Activated CD4-positive, alpha-beta T cell treated with anti-CD3 and anti-CD28 coated beads, Interleukin-2, amount 10 ng/mL, durations not matched to agents 24 days and 14 days (primary cell): ENCODE measurements at regions not wholly inside any gene's neighbourhood (a gene's known extent, or its start where the extent isn't known, plus 50 kb on each side); places are given as distances from the start of the nearest gene placed in this dataset.

Experiments
- DNase-seq: peaks from one replicate; pipeline ENCODE4 v3.0.0; 2022
- H3K27ac Mint-ChIP-seq: one replicate; pipeline ENCODE4 v1.8.0; 2022; ENCODE audit warnings: mild to moderate bottlenecking, mixed read lengths
- H3K27me3 Mint-ChIP-seq: one replicate; pipeline ENCODE4 v1.8.0; 2022; ENCODE audit warnings: mixed read lengths
- H3K36me3 Mint-ChIP-seq: one replicate; pipeline ENCODE4 v1.8.0; 2022; ENCODE audit warnings: low read depth, mild to moderate bottlenecking, mixed read lengths
- H3K4me1 Mint-ChIP-seq: one replicate; pipeline ENCODE4 v1.8.0; 2021; ENCODE audit warnings: mixed read lengths
- H3K4me3 Mint-ChIP-seq: one replicate; pipeline ENCODE4 v1.8.0; 2022; ENCODE audit warnings: mild to moderate bottlenecking, moderate library complexity, mixed read lengths
- H3K9me3 Mint-ChIP-seq: one replicate; pipeline ENCODE4 v1.8.0; 2021; ENCODE audit warnings: mixed read lengths
- intact Hi-C: fragments of 100-400 bp; cut with micrococcal nuclease; formaldehyde crosslinking; loops from one replicate; pipeline ENCODE4 v1.15.1; 2023

GRCh38 chr7:34237493-34237849 lies 332.1 kb downstream of the BMPER start:
- intact Hi-C loops: no loop called here
- H3K9me3 Mint-ChIP-seq: no peaks in the 10 kb centered on the region
- no peak for DNase-seq
- no peaks in the 10 kb centered on the region for H3K4me1 Mint-ChIP-seq
- no peak overlapping the region for H3K4me3 Mint-ChIP-seq
- H3K27ac Mint-ChIP-seq: no peak overlapping the region
- H3K27me3 Mint-ChIP-seq: no peaks in the 10 kb centered on the region
- H3K36me3 Mint-ChIP-seq: no peaks in the 10 kb centered on the region

- Mint-ChIP-seq H3K36me3 (no peaks in the 10 kb centered on the region), H3K4me1 (no peaks in the 10 kb centered on the region), H3K27me3 (no peaks in the 10 kb centered on the region), H3K27ac (no peak overlapping the region), H3K9me3 (no peaks in the 10 kb centered on the region), H3K4me3 (no peak overlapping the region)
- DNase-seq: no peak
- intact Hi-C loops: no loop called here
Measured at GRCh38 chr7:34240417-34240816, 335.1 kb downstream of the BMPER start.

- Mint-ChIP-seq H3K4me3 (no peak overlapping the region), H3K27ac (no peak overlapping the region), H3K9me3 (no peaks in the 10 kb centered on the region), H3K36me3 (no peaks in the 10 kb centered on the region), H3K27me3 (no peaks in the 10 kb centered on the region), H3K4me1 (no peaks in the 10 kb centered on the region)
- intact Hi-C loops: no loop called here
- DNase-seq: no peak
Measured at GRCh38 chr7:34242391-34242790, 337.1 kb downstream of the BMPER start.

GRCh38 chr7:34245246-34245645 lies 339.9 kb downstream of the BMPER start:
- H3K27ac Mint-ChIP-seq: no peak overlapping the region
- no peak overlapping the region for H3K4me3 Mint-ChIP-seq
- no peaks in the 10 kb centered on the region for H3K4me1 Mint-ChIP-seq
- DNase-seq: no peak
- H3K27me3 Mint-ChIP-seq: no peaks in the 10 kb centered on the region
- no peaks in the 10 kb centered on the region for H3K9me3 Mint-ChIP-seq
- H3K36me3 Mint-ChIP-seq: no peaks in the 10 kb centered on the region
- intact Hi-C loops: no loop called here

- intact Hi-C loops: no loop called here
- no peaks in the 10 kb centered on the region for H3K9me3 Mint-ChIP-seq
- H3K27me3 Mint-ChIP-seq: no peaks in the 10 kb centered on the region
- H3K36me3 Mint-ChIP-seq: no peaks in the 10 kb centered on the region
- no peak overlapping the region for H3K27ac Mint-ChIP-seq
- no peak for DNase-seq
- no peak overlapping the region for H3K4me3 Mint-ChIP-seq
- no peaks in the 10 kb centered on the region for H3K4me1 Mint-ChIP-seq
Measured at GRCh38 chr7:34247468-34247867, 342.1 kb downstream of the BMPER start.

GRCh38 chr7:34249192-34249591 lies 343.9 kb downstream of the BMPER start:
- H3K4me3 Mint-ChIP-seq: no peak overlapping the region
- H3K4me1 Mint-ChIP-seq: no peaks in the 10 kb centered on the region
- intact Hi-C loops: no loop called here
- H3K9me3 Mint-ChIP-seq: no peaks in the 10 kb centered on the region
- H3K36me3 Mint-ChIP-seq: no peaks in the 10 kb centered on the region
- DNase-seq: no peak
- no peaks in the 10 kb centered on the region for H3K27me3 Mint-ChIP-seq
- no peak overlapping the region for H3K27ac Mint-ChIP-seq

- Mint-ChIP-seq H3K27me3 (no peaks in the 10 kb centered on the region), H3K4me1 (no peaks in the 10 kb centered on the region), H3K36me3 (no peaks in the 10 kb centered on the region), H3K27ac (no peak overlapping the region), H3K9me3 (no peaks in the 10 kb centered on the region), H3K4me3 (no peak overlapping the region)
- intact Hi-C loops: no loop called here
- DNase-seq: no peak
Measured at GRCh38 chr7:34260279-34260678, 354.9 kb downstream of the BMPER start.

GRCh38 chr7:34263168-34263567 lies 357.8 kb downstream of the BMPER start:
- Mint-ChIP-seq H3K9me3 (no peaks in the 10 kb centered on the region), H3K4me1 (no peaks in the 10 kb centered on the region), H3K27ac (no peak overlapping the region), H3K27me3 (no peaks in the 10 kb centered on the region), H3K36me3 (no peaks in the 10 kb centered on the region), H3K4me3 (no peak overlapping the region)
- intact Hi-C loops: no loop called here
- no peak for DNase-seq

- H3K36me3 Mint-ChIP-seq: no peaks in the 10 kb centered on the region
- no peak overlapping the region for H3K27ac Mint-ChIP-seq
- intact Hi-C loops: no loop called here
- no peaks in the 10 kb centered on the region for H3K27me3 Mint-ChIP-seq
- H3K4me1 Mint-ChIP-seq: no peaks in the 10 kb centered on the region
- no peak for DNase-seq
- no peak overlapping the region for H3K4me3 Mint-ChIP-seq
- H3K9me3 Mint-ChIP-seq: peaks cover 3% of the 10 kb centered on the region
Measured at GRCh38 chr7:34269084-34269483, 363.7 kb downstream of the BMPER start.

GRCh38 chr7:34275624-34276023 lies 370.3 kb downstream of the BMPER start:
- Mint-ChIP-seq H3K4me3 (no peak overlapping the region), H3K27ac (no peak overlapping the region), H3K36me3 (no peaks in the 10 kb centered on the region), H3K4me1 (peaks cover 3% of the 10 kb centered on the region), H3K9me3 (peaks cover 3% of the 10 kb centered on the region), H3K27me3 (no peaks in the 10 kb centered on the region)
- DNase-seq: no peak
- intact Hi-C loops: no loop called here

- peak overlapping the region; percentile 51 for H3K27ac Mint-ChIP-seq
- DNase-seq: no peak
- no peaks in the 10 kb centered on the region for H3K36me3 Mint-ChIP-seq
- H3K4me1 Mint-ChIP-seq: peaks cover 3% of the 10 kb centered on the region
- H3K9me3 Mint-ChIP-seq: no peaks in the 10 kb centered on the region
- no peaks in the 10 kb centered on the region for H3K27me3 Mint-ChIP-seq
- no peak overlapping the region for H3K4me3 Mint-ChIP-seq
- intact Hi-C loops: no loop called here
Measured at GRCh38 chr7:34277016-34277802, 371.9 kb downstream of the BMPER start.

- Mint-ChIP-seq H3K4me3 (no peak overlapping the region), H3K27ac (no peak overlapping the region), H3K9me3 (no peaks in the 10 kb centered on the region), H3K4me1 (peaks cover 3% of the 10 kb centered on the region), H3K27me3 (no peaks in the 10 kb centered on the region), H3K36me3 (no peaks in the 10 kb centered on the region)
- intact Hi-C loops: no loop called here
- DNase-seq: no peak
Measured at GRCh38 chr7:34277803-34278199, 372.5 kb downstream of the BMPER start.

GRCh38 chr7:34281260-34281659 lies 375.9 kb downstream of the BMPER start:
- no peaks in the 10 kb centered on the region for H3K36me3 Mint-ChIP-seq
- no peak overlapping the region for H3K27ac Mint-ChIP-seq
- H3K27me3 Mint-ChIP-seq: no peaks in the 10 kb centered on the region
- intact Hi-C loops: no loop called here
- H3K4me1 Mint-ChIP-seq: peaks cover 3% of the 10 kb centered on the region
- H3K4me3 Mint-ChIP-seq: no peak overlapping the region
- H3K9me3 Mint-ChIP-seq: no peaks in the 10 kb centered on the region
- DNase-seq: no peak

- intact Hi-C loops: no loop called here
- no peak for DNase-seq
Measured at GRCh38 chr7:34282271-34282670, 375.7 kb upstream of the NPSR1 start.

GRCh38 chr7:34296663-34297062 lies 361.4 kb upstream of the NPSR1 start:
- Mint-ChIP-seq H3K27ac (no peak overlapping the region), H3K9me3 (no peaks in the 10 kb centered on the region), H3K4me1 (no peaks in the 10 kb centered on the region), H3K27me3 (no peaks in the 10 kb centered on the region), H3K36me3 (no peaks in the 10 kb centered on the region), H3K4me3 (no peak overlapping the region)
- intact Hi-C loops: no loop called here
- DNase-seq: no peak

More at GRCh38 chr7:34282271-34282670, 375.7 kb upstream of the NPSR1 start:
- H3K4me1 Mint-ChIP-seq: peaks cover under 1% of the 10 kb centered on the region
- H3K36me3 Mint-ChIP-seq: no peaks in the 10 kb centered on the region
- no peak overlapping the region for H3K27ac Mint-ChIP-seq
- no peak overlapping the region for H3K4me3 Mint-ChIP-seq
- no peaks in the 10 kb centered on the region for H3K27me3 Mint-ChIP-seq
- H3K9me3 Mint-ChIP-seq: no peaks in the 10 kb centered on the region
